ENCODE measurements at regions not wholly inside any gene's neighbourhood (a gene's known extent, or its start where the extent isn't known, plus 50 kb on each side); places are given as distances from the start of the nearest gene placed in this dataset.
A peak's percentile ranks its signal among the peaks of the same experiment; 100 is the strongest.

DNA sequence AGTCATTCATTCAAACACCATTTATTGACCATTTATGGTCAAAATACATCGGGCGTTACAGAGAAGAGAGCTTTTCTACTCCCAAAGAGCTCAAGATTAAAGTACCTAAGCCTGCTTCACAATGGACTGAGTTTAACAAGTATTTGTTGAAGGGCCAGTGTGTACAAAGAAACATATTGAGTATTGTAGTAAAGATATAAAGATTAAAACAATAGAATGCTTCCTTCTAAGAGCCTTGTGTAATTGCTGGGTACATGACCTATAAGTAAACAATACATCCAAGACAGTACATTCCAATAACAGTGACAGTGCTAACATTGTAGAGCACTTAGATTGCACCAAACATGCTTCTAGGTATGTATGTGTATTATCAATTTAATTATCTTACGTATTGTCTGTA is 695.5 kb downstream of the PCDH7 start:
- TF ChIP-seq, protein P1, sequence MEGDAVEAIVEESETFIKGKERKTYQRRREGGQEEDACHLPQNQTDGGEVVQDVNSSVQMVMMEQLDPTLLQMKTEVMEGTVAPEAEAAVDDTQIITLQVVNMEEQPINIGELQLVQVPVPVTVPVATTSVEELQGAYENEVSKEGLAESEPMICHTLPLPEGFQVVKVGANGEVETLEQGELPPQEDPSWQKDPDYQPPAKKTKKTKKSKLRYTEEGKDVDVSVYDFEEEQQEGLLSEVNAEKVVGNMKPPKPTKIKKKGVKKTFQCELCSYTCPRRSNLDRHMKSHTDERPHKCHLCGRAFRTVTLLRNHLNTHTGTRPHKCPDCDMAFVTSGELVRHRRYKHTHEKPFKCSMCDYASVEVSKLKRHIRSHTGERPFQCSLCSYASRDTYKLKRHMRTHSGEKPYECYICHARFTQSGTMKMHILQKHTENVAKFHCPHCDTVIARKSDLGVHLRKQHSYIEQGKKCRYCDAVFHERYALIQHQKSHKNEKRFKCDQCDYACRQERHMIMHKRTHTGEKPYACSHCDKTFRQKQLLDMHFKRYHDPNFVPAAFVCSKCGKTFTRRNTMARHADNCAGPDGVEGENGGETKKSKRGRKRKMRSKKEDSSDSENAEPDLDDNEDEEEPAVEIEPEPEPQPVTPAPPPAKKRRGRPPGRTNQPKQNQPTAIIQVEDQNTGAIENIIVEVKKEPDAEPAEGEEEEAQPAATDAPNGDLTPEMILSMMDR (IDR thresholded peaks at IDR 0.05) = no peak
- peak; percentile 53 for TF ChIP-seq POLR2AphosphoS5 (IDR thresholded peaks at IDR 0.05)
